DND-41 (cell line): ENCODE measurements at regions not wholly inside any gene's neighbourhood (a gene's known extent, or its start where the extent isn't known, plus 50 kb on each side); places are given as distances from the start of the nearest gene placed in this dataset.

Experiments used
- CTCF ChIP-seq: IDR thresholded peaks from 2 replicates; pipeline ENCODE4 v1.5.1; 2012; ENCODE audit warnings: borderline replicate concordance, low read length, moderate library complexity, mild to moderate bottlenecking; ENCODE audit not compliant: poor library complexity, severe bottlenecking; ENCODE audit errors: extremely low read depth
- EZH2 ChIP-seq: IDR thresholded peaks from 3 replicates; pipeline ENCODE4 v1.6.1; 2012; ENCODE audit warnings: borderline replicate concordance, low read depth, mild to moderate bottlenecking, moderate library complexity, low read length, inconsistent platforms; ENCODE audit not compliant: severe bottlenecking

- TF ChIP-seq CTCF (no peak), EZH2 (no peak)
These were observed 464.3 kb upstream of the AGTR1 start for GRCh38 chr3:148233403-148233802.
